ENCODE measurements at regions not wholly inside any gene's neighbourhood (a gene's known extent, or its start where the extent isn't known, plus 50 kb on each side); places are given as distances from the start of the nearest gene placed in this dataset.

DNA sequence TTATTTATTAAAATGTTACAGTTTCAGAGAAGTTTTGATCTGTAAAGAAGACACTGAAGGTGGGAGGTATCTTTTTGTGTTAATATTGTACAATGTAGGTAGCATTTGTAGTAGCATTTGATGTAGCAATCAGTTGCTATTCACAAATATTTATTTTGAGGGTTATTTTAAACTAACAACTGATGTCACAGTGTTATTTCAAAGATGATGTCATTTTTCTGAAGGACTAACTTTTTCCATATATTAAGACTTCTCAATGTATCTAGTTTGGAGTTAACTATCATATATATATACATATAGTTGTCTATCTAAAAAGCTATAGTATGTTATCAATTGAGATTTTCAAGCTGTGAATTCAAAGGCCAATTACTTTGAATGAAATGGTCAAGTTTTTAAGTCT, 1003.3 kb downstream of the DSC3 start:
- TF ChIP-seq, protein P1, sequence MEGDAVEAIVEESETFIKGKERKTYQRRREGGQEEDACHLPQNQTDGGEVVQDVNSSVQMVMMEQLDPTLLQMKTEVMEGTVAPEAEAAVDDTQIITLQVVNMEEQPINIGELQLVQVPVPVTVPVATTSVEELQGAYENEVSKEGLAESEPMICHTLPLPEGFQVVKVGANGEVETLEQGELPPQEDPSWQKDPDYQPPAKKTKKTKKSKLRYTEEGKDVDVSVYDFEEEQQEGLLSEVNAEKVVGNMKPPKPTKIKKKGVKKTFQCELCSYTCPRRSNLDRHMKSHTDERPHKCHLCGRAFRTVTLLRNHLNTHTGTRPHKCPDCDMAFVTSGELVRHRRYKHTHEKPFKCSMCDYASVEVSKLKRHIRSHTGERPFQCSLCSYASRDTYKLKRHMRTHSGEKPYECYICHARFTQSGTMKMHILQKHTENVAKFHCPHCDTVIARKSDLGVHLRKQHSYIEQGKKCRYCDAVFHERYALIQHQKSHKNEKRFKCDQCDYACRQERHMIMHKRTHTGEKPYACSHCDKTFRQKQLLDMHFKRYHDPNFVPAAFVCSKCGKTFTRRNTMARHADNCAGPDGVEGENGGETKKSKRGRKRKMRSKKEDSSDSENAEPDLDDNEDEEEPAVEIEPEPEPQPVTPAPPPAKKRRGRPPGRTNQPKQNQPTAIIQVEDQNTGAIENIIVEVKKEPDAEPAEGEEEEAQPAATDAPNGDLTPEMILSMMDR (conservative IDR thresholded peaks at IDR 0.05; ENCODE audit: low read depth, low read length), result no peak
- no peak overlapping the region for H3K4me3 ChIP-seq (ENCODE audit: low read depth, low read length)
- no peak for DNase-seq (ENCODE audit: low read depth)

DNA sequence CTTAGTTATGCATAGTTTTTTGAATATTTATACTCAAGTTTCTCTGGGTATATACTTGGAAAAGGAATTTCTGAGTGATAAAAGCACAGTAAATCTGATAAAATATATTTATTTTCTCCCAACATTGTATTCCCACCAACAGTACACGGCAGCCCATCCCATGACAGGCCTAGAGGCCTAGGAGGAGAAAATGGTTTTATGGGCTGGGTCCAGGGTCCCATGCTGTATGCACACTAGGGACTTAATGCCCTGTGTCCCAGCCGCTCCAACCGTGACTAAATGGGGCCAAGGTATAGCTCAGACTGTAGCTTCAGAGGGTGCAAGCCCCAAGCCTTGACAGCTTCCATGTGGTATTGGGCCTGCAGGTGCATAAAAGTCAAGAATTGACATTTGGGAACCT, 1007.7 kb downstream of the DSC3 start:
- no peak overlapping the region for H3K4me3 ChIP-seq (ENCODE audit: low read depth, low read length)
- no peak for DNase-seq (ENCODE audit: low read depth)

DNA sequence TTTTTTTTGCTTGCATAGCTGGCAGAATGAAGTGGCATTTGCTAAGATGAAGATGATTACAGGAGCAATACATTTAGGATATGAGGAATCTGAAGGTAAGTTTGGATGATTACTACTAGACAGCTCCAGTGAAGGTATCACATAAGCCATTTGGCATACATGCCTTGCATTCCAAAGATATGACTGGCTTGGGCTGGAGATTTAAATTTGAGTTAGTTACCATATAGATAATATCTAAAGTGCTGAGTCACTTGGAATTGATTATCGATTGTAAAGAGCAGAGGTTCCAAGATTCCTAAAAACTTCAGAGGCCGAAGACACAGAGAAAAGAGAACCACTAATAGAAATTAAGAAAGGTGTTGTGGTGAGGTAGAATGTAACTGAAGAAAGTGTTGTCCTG, 1026.4 kb downstream of the DSC3 start:
- no peak overlapping the region for H3K4me3 ChIP-seq (ENCODE audit: low read depth, low read length)
- no peak for DNase-seq (ENCODE audit: low read depth)
- TF ChIP-seq, protein P1 (conservative IDR thresholded peaks at IDR 0.05; ENCODE audit: low read depth, low read length), result no peak

More for the DNA sequence above, 1007.7 kb downstream of the DSC3 start:
- TF ChIP-seq, protein P1 (conservative IDR thresholded peaks at IDR 0.05; ENCODE audit: low read depth, low read length), result no peak

DNA sequence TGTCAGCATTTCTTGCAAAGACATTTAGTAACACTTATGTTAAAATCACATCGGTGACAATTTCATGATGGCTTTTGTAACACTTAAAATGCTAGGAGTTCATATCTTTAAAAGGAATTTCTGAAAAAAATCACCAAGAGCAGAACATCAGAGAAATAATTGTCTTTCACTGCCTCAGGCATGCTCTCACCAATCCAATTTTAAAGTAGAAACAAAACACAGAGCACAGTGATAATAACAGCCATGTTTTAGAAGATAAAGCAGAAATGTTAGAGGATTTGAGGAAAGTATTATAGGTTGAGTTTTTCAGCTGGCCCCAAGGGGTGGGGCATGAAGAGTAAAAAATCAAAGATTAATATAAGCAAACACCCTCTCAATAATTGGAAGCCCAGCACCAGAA, 1037.6 kb downstream of the DSC3 start:
- TF ChIP-seq, protein P1 (conservative IDR thresholded peaks at IDR 0.05; ENCODE audit: low read depth, low read length), result no peak
- no peak for DNase-seq (ENCODE audit: low read depth)
- no peak overlapping the region for H3K4me3 ChIP-seq (ENCODE audit: low read depth, low read length)

DNA sequence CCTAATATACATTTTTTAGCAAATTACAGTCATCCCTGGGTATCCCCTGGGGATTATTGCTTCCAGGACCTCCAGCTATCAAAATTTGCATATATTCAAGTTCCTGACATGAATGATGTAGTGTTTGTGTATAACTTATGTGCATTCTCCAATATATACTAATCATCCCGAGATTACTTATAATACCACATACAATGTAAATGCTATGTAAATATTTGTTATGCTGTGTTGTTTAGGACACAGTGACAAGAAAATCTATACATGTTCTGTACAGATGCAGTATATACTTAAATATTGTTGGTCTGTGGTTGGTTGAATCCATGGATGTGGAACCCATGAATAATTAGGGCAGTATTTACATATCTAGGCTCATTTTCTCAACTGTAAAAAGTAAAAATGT, 1060.3 kb downstream of the DSC3 start:
- no peak overlapping the region for H3K4me3 ChIP-seq (ENCODE audit: low read depth, low read length)
- DNase-seq (ENCODE audit: low read depth), result no peak
- TF ChIP-seq, protein P1 (conservative IDR thresholded peaks at IDR 0.05; ENCODE audit: low read depth, low read length), result no peak

DNA sequence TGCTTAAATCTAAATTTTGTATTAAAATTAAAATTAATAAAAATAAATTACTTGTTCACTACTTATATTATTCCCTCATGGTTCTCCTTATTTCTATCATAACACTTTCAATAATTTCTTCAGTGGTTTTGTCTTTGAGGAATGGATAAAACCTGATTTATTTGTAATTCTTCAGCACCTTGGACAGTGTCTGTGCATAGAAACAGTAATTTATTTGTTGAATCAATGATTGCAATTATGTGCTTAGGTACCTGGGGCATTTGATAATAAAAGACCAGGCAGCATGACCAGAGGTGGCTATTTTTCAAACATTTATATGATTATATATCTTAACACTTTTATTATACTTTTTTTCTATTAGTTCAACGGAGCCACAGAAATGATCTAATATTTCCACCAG, 1062.7 kb downstream of the DSC3 start:
- DNase-seq (ENCODE audit: low read depth), result no peak
- no peak overlapping the region for H3K4me3 ChIP-seq (ENCODE audit: low read depth, low read length)
- TF ChIP-seq, protein P1 (conservative IDR thresholded peaks at IDR 0.05; ENCODE audit: low read depth, low read length), result no peak

DNA sequence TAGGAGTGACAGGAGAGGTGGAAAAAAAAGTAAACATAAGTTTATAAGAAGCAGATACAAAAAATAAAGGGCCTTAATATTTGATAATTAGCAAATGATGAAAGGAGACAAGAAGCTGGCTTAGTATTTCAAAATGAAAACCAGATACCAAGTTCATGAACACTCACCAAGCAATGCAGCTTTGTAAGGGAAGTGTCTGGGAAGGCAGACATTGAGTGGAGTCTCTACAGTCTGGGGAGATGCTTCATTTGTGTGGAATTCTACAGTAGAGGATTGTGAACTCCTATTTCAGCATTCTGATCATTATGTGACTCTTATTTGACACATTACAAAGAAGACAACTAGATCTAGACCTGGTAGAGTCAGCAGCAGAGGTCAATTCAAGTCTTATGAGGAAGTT, 1072.7 kb downstream of the DSC3 start:
- DNase-seq (ENCODE audit: low read depth), result no peak
- no peak overlapping the region for H3K4me3 ChIP-seq (ENCODE audit: low read depth, low read length)

More for the DNA sequence above, 1072.7 kb downstream of the DSC3 start:
- TF ChIP-seq, protein P1 (conservative IDR thresholded peaks at IDR 0.05; ENCODE audit: low read depth, low read length), result no peak
